SK-N-SH (cell line): ENCODE measurements at regions not wholly inside any gene's neighbourhood (a gene's known extent, or its start where the extent isn't known, plus 50 kb on each side); places are given as distances from the start of the nearest gene placed in this dataset.

ENCODE experiments used
- TAF1 ChIP-seq: IDR thresholded peaks from 2 replicates; pipeline ENCODE4 v1.6.1; 2012; ENCODE audit warnings: low read depth, mild to moderate bottlenecking, low read length, moderate library complexity, borderline replicate concordance
- TF ChIP-seq, protein P1 (sequence below): fragments of 200-600 bp; sonication (generic); IDR thresholded peaks from 2 replicates; pipeline ENCODE4 v1.6.1; 2017; ENCODE audit warnings: antibody characterized with exemption, mild to moderate bottlenecking, moderate library complexity

DNA sequence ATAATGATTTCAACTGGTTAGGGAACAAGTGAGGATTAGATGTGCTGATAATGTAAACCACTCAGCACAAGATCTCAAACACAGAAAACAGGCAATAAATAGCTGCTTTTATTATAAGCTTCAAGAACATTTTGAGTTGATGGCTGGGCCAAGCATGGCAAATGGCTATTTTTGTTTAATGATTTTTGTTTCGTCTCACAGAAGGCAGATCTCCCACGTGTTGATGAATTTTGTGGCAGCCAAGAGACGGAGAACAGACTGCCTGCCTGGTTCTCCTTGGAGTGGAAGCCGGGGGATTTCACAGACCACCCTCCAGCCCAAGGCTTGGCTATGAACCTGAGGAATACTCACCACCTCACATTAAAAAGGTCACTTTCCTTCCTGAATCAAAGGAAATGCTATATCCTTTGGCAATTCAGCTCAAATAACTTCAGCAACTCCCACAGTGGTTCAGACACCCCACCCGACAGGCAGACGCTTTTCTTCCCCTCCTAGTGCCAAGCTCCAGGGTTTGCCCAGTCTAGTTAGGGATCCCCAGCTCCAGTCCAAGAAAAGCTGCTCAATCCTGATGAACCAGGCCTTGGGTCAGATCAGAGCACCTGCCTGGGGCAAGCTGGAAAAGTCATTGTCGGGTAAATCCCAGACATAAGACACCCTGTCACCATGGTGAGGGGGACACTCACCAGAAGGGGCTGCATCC lies 593.5 kb downstream of the TOX3 start:
- TF ChIP-seq, protein P1, sequence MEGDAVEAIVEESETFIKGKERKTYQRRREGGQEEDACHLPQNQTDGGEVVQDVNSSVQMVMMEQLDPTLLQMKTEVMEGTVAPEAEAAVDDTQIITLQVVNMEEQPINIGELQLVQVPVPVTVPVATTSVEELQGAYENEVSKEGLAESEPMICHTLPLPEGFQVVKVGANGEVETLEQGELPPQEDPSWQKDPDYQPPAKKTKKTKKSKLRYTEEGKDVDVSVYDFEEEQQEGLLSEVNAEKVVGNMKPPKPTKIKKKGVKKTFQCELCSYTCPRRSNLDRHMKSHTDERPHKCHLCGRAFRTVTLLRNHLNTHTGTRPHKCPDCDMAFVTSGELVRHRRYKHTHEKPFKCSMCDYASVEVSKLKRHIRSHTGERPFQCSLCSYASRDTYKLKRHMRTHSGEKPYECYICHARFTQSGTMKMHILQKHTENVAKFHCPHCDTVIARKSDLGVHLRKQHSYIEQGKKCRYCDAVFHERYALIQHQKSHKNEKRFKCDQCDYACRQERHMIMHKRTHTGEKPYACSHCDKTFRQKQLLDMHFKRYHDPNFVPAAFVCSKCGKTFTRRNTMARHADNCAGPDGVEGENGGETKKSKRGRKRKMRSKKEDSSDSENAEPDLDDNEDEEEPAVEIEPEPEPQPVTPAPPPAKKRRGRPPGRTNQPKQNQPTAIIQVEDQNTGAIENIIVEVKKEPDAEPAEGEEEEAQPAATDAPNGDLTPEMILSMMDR: no peak
- no peak for TF ChIP-seq TAF1
